GM19455 (cell line): ENCODE measurements at regions not wholly inside any gene's neighbourhood (a gene's known extent, or its start where the extent isn't known, plus 50 kb on each side); places are given as distances from the start of the nearest gene placed in this dataset.

Experiments
- ATAC-seq: cut with Tn5 transposase; IDR thresholded peaks from one replicate; pipeline ENCODE4 v1.9.1; 2021; ENCODE audit not compliant: unreplicated experiment

DNA sequence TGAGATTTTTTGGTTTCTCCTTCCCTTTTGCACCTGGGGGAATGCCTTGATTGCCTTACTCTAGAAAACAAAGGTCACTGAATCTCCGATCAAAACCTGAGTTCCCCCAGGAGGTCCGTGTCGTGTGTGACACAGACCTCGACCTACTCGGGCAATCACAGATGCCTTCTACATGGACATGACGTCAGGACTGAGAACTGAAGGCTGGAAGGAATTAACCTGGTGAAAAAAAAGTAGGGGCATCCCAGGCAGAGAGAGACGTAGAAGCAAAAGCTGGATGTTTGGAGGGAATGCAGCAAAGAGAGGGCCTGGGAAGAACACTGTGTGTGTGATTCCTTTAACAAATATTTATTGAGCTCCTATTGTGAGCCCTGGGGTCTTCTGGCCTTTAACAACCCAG lies 178.0 kb downstream of the PRDM2 start:
- ATAC-seq: no peak

DNA sequence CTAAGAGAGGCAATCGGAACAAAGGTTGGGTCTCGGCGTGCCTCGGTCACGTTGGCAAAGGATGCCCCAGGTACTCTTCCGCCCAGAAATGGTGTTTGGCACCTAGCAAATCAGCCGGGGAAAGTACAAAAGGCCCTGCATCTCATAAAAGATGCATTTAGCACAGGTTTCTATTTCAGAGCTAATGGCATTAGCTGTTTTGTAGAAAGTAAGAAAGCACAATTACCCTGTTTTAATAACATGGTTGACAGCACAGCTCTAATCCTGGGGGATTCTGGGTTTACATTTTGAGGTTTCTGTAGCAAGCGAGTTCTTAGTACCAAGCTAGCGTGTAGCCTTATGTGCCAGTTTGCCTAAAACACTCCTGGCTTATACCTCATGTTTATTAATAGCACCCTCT lies 178.5 kb downstream of the PRDM2 start:
- ATAC-seq: no peak

DNA sequence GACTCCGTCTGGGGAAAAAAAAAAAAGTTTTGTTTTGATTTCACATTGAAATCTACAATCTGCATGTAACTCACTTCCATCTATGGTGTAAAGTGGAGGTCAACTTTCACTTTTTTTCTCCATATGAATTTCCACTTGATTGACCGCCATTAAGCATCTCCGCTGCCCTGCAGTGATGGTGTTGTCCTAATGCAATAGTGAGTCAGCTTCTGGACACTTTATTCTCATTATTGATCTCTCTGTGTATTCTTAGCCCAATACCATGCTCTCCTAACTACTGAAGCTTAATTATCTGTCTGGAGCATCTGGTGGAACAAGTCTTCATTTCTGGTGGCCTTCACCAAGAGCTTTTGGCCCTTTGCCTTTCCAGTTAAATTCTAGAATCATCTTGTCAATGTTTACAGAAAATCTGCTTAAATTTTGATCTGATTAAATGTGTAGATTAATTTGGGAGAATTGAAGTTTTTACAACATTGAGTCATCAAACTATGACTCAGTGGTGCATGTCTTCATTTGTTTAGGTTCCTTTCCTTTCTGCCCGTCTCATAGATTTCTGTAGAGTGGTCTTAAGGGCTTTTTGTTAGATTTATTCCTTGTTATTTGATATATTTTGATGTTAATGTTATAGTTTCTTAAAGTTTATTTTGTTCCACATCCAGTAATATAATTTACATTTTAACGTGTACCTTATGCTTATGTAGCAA lies 181.5 kb downstream of the PRDM2 start:
- no peak for ATAC-seq

- ATAC-seq: no peak
These were observed 188.5 kb downstream of the PRDM2 start for GRCh38 chr1:13888351-13888986.

GRCh38 chr1:13889495-13889894 lies 189.5 kb downstream of the PRDM2 start:
- no peak for ATAC-seq

- ATAC-seq: no peak
These were observed 190.8 kb downstream of the PRDM2 start for GRCh38 chr1:13890766-13891165.

GRCh38 chr1:13892198-13892597 lies 192.2 kb downstream of the PRDM2 start:
- no peak for ATAC-seq

DNA sequence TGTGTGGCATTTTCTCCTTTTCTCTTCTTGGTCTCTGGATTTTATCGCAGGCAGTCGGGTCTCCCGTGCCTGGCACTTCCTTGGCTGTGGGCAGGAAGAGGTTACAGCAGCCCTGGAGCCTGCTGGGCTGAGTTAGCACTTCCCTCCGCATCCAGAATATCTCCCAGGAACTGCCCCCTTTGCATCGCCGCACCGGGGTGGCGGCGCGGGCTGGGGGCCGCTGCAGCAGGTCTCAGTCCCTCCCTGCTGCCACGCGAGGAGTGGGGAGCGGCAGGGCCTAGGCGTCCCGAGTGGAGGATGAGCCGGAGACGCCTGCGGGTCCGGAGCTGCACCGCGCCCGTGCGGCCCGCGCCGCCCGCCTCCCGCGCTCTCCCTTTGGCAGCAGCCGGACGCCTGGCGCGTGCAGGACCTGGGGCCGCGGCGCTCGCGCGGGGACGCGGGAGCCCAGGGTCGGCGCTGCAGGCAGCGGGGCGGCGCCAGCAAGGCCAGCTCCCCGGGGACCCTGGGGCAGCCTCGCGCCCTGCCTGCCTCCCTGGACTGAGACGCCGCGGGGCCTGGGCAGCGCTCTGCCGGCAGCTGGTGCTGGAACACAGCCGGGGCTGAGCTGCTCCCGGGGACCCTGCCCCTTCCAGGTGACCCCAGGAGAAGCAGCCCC lies 192.8 kb downstream of the PRDM2 start:
- no peak for ATAC-seq

DNA sequence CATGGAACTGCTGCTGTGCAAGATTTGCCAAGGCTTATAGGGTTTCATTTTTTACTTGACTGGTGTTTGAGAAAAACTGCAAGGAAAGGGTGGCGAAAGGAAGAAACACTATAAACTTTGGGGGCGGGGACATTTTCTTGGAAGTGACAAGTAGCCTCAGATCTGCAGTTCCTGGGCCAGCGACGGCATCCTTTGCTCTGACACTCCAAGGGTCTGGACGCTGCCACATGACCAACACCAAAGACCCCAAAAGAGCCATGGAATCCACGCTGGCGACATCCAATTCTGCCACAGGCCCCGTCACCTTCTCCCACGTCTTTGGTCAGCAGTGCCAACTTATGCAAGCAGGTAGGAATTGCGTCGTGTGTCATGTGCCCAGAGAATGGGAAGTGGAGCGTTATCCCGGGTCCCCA lies 193.4 kb downstream of the PRDM2 start:
- ATAC-seq: no peak

DNA sequence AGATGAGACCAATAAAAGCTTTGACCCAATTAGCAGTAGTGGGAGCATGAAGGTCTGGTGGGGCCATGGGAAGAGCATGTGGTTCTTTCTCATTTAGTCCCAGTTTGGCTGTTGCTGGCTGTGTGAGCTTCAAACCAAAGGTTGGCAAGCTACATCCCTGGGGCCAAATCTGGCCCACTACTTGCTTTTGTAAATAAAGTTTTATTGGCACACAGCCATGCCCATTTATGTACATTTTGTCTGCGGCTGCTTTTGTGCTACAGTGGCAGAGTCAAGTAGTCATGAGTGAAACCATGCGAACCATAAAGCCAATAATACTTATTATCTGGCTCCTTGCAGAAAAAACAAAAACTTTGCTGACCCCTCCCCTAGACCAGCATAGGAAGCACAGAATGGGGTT lies 196.9 kb downstream of the PRDM2 start:
- ATAC-seq: no peak

- no peak for ATAC-seq
These were observed 198.4 kb downstream of the PRDM2 start for GRCh38 chr1:13898406-13898805.

DNA sequence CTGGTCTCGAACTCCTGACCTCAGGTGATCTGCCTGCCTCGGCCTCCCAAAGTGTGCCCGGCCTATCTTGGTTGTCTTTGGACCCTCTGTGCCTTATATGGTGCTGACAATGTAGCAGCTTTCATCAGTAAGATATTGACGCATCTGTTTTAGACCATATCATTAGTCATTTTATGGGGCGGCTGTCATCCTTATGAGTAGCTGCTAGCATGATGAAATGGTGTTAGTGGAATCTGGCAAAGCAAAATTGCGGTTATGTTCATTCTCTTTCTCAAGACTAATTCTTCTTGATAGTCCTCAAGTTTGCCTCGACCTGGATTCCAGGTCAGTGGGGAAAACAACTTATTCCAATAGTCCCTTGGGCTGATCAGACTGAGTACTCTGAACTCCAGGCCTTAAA lies 199.9 kb downstream of the PRDM2 start:
- ATAC-seq: no peak

- no peak for ATAC-seq
These were observed 200.6 kb downstream of the PRDM2 start for GRCh38 chr1:13900583-13900982.

DNA sequence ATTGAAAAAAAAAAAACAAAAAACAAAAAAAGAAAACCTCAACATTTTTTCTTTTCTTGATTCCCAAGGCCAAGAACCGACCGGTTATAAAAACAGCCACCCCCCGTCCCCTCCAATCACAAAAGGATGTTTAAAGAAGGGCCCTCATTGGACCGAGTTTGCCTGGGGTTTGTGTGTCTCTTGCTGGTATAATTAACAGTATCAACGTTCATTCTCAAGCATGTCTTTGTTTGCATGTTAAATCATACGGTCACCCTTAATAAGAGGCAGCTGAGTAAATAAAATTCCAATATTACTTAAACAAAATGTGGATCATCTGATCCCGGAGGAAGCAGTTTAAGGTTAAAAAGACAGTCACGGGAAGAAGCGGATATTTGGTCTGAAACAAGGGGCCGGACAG lies 201.1 kb downstream of the PRDM2 start:
- no peak for ATAC-seq

DNA sequence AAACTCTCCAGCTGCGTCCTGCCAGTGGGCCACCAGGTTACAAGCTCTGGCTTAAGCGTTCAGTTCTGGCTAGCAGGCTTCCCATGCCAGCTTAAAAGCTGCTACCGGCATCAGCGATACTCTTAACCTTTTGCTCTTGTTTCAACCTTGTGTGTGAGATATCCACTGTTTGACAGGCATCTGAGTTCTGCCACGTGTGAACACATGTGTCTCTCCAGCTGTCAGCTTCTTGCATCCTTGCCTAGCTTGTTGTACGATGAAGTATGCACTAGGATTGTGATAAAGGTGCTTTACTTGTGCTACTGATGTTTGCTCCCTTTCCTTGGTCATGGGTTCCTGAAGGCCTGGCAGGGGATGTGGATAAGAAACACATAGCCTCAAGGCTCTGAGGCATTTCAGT lies 201.6 kb downstream of the PRDM2 start:
- no peak for ATAC-seq

DNA sequence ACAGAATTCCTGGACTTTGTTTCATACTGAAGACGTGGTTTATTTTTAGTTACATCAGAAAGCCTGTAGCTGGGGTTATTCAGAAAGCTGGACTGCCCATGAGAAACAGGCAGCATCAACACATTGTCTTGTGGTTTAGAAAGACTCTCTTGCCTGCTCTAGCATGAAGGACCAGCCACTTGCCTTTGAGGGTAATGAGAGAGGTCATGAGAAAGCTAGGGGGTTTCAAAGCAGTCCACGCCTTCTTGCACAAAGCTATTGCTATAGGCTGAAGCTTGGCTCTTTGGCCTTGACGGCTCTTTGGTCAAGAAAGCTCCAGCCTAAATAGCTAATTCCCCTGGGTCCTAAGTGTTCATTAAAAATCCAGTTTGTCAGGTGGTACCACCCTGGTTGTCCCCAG lies 208.1 kb downstream of the PRDM2 start:
- no peak for ATAC-seq

DNA sequence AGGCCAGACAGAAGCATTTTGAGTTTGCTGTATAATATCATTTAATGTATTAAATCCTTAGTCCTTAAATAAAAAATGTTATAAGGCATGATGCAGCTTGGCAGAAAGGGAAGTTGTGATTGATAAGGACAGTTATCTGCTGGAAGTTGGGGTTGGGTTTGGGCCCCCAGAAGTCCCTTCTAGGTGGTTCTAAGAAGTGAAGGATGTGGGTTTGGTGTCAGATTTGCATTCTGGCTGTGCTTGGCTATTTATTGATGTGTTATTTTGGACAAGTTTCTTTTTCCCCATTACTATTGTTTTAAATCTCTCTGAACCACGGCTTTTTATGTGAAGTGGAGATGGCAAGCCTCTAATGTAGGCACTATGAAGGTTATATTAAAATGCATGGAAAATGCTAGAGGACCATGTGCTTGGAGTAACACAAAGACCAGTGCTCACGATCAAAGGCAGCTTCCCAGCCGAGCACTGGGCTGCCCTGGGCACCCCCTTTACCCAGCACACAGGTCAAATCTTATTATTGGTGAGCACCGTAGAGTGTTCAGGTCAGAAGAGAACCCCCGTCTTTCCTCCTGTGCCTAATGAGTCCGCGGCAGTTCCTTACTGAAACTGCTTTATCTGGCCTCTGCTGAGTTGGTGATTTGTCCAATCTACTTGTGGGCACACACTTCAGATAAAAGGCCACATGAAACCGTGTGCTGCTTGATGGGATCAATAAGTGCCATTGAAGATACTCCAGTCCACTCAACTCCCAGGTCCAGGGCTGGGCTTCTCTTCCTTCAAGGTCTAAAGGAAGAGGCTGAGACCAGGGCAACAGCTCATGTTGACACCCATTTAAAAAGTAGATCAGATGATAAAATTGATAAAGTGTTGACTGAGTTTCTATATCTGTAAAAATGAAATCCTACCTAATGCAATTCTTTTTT lies 212.0 kb downstream of the PRDM2 start:
- ATAC-seq: no peak

GRCh38 chr1:13913396-13913795 lies 213.4 kb downstream of the PRDM2 start:
- no peak for ATAC-seq

DNA sequence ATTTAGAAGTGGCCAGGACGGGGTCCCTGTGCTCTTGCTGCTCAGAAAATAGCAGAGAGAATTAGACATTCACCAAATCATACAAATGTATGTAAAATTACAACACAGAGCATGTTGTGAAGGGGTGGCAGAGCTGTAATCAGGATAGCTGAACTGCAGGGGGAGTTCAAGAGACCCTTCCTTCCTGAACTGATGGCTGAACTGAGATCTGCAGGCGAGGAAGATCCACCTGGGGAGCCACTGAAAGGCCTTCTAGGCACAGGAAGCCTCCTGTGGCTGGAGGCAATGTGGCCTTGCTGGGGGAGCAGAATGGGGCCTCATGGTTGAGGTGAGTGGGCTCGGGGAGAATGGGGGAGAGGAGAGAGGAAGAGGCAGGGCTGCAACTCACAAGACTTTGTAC lies 216.5 kb downstream of the PRDM2 start:
- no peak for ATAC-seq

- ATAC-seq: no peak
These were observed 217.6 kb downstream of the PRDM2 start for GRCh38 chr1:13917607-13918006.

DNA sequence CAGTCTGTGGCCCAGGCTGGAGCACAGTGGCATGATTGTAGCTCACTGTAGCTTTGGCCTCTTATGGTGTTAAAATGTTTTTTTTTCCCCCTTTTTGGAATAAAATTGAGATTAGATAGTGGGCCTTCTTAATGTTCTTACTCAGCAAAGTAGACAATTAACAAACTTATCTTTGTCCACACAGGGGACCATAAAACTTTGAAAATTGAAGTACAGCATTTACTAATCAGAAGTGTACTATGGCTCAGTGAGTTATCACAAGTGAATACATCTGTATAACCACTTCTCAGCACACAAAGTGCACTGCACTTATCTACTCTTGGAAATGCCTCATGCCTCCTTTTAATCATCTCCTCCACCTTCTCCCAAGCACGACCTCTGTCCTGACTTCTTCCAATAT lies 218.9 kb downstream of the PRDM2 start:
- no peak for ATAC-seq
